NT2/D1 (cell line): ENCODE measurements at regions not wholly inside any gene's neighbourhood (a gene's known extent, or its start where the extent isn't known, plus 50 kb on each side); places are given as distances from the start of the nearest gene placed in this dataset.

Experiments used
- YY1 ChIP-seq: IDR thresholded peaks from 2 replicates; pipeline ENCODE4 v1.6.1; 2011; ENCODE audit not compliant: insufficient read length, insufficient read depth
- ZNF274 ChIP-seq: IDR thresholded peaks from 2 replicates; pipeline ENCODE4 v1.6.1; 2011; ENCODE audit warnings: mild to moderate bottlenecking, low read depth, low read length

GRCh38 chr13:111893607-111894443 lies 173.1 kb upstream of the SOX1 start:
- TF ChIP-seq ZNF274: no peak
- no peak for TF ChIP-seq YY1
